Suprapubic skin (tissue), 4 donors: ENCODE measurements at regions not wholly inside any gene's neighbourhood (a gene's known extent, or its start where the extent isn't known, plus 50 kb on each side); places are given as distances from the start of the nearest gene placed in this dataset.

ENCODE experiments used
- DNase-seq, 2 donors: peaks; one replicate each; pipeline ENCODE4 v3.0.0-alpha.2; 2019; ENCODE audit warnings: low spot score in 2 of 2
- H3K27ac ChIP-seq: fragments of 200-600 bp; sonication (generic); one replicate; pipeline ENCODE4 v1.5.1; 2019
- H3K27me3 ChIP-seq: fragments of 200-600 bp; sonication (generic); one replicate; pipeline ENCODE4 v1.5.1; 2019
- H3K36me3 ChIP-seq: fragments of 200-600 bp; sonication (generic); one replicate; pipeline ENCODE4 v1.5.1; 2019
- H3K4me1 ChIP-seq: fragments of 200-600 bp; sonication (generic); one replicate; pipeline ENCODE4 v1.5.1; 2019
- H3K4me3 ChIP-seq: fragments of 200-600 bp; sonication (generic); one replicate; pipeline ENCODE4 v1.5.1; 2019; ENCODE audit warnings: mild to moderate bottlenecking
- H3K9me3 ChIP-seq: fragments of 200-600 bp; sonication (generic); one replicate; pipeline ENCODE4 v1.5.1; 2019
- EP300 ChIP-seq: sonication (generic); formaldehyde crosslinking; IDR thresholded peaks from one replicate; pipeline ENCODE4 v1.6.1; 2017; ENCODE audit warnings: antibody characterized with exemption
- POLR2A ChIP-seq, 2 donors: fragments of 450-650 bp; IDR thresholded peaks; one replicate each; pipeline ENCODE4 v1.6.1; 2017; ENCODE audit warnings: antibody characterized with exemption in 2 of 2, mild to moderate bottlenecking in 2 of 2, moderate library complexity in 2 of 2
- POLR2AphosphoS5 ChIP-seq, 3 donors: sonication (generic); formaldehyde crosslinking; IDR thresholded peaks; one replicate each; pipeline ENCODE4 v1.6.1; 2017; ENCODE audit warnings: antibody characterized with exemption in 3 of 3
- WGBS: methylation state at CpG from one replicate; pipeline ENCODE4 v1.1.5; 2018; 5-methylcytosine and 5-hydroxymethylcytosine counted together
- TF ChIP-seq, protein P1 (sequence below), 2 donors: fragments of 200-600 bp in 1 of 2; fragments of 450-650 bp in 1 of 2; sonication (generic) in 1 of 2; IDR thresholded peaks; one replicate each; pipeline ENCODE4 v1.5.1; 2016 to 2019; ENCODE audit warnings: antibody characterized with exemption in 2 of 2, mild to moderate bottlenecking in 1 of 2, moderate library complexity in 1 of 2

DNA sequence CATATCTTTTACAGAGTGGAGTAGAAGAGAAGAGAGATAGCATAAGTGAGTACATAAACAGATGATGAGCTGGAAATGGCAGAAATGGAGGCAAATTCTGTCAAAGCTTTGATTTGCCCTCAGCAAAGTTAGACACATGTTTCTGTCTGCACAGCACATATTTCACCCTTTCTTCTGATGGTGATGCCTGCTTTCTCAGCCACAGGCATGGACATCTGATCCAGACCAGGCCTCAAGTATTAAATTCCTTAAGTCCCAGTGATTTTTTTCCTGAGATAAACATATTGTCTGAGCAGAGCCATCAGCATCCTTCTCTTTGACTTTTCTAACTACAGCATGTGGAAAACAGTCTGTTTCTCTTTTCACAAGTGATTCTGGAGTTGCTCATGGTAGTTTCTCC, 409.8 kb downstream of the MAN2A1 start:
- Histone ChIP-seq H3K9me3 (no peaks in the 10 kb centered on the region), H3K4me3 (no peak overlapping the region), H3K4me1 (no peaks in the 10 kb centered on the region), H3K36me3 (no peaks in the 10 kb centered on the region), H3K27me3 (peaks cover 3% of the 10 kb centered on the region), H3K27ac (no peak overlapping the region)
- TF ChIP-seq, protein P1, sequence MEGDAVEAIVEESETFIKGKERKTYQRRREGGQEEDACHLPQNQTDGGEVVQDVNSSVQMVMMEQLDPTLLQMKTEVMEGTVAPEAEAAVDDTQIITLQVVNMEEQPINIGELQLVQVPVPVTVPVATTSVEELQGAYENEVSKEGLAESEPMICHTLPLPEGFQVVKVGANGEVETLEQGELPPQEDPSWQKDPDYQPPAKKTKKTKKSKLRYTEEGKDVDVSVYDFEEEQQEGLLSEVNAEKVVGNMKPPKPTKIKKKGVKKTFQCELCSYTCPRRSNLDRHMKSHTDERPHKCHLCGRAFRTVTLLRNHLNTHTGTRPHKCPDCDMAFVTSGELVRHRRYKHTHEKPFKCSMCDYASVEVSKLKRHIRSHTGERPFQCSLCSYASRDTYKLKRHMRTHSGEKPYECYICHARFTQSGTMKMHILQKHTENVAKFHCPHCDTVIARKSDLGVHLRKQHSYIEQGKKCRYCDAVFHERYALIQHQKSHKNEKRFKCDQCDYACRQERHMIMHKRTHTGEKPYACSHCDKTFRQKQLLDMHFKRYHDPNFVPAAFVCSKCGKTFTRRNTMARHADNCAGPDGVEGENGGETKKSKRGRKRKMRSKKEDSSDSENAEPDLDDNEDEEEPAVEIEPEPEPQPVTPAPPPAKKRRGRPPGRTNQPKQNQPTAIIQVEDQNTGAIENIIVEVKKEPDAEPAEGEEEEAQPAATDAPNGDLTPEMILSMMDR (IDR thresholded peaks at IDR 0.05) = no peak
- TF ChIP-seq EP300 = no peak
- TF ChIP-seq POLR2AphosphoS5 (IDR thresholded peaks at IDR 0.05) = no peak
- no peak for TF ChIP-seq POLR2A (IDR thresholded peaks at IDR 0.05)
- DNase-seq = no peak

DNA sequence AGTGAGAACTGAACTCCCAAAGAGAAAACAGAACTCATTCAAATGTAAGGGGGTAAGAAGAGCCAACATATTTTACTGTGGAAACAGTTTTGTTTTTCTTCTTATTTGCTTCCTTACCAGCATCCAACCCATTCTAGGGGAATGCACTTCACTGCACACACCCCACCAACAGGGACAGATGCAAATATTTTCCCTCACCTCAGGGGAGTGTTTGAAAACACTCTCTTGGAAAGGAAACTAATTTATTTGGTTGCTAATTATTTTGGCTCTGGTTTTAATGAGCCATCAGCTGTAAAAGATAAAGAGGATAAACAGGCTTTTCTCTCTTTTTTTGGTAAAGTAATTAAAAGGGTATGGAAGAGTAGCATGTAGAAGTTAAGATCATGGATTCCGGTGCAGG, 413.4 kb downstream of the MAN2A1 start:
- WGBS = 50% methylated on average over 1 of the region's 1 CpG
- no peak for DNase-seq
- Histone ChIP-seq H3K4me3 (no peak overlapping the region), H3K27me3 (peaks cover 3% of the 10 kb centered on the region), H3K9me3 (no peaks in the 10 kb centered on the region), H3K36me3 (no peaks in the 10 kb centered on the region), H3K27ac (no peak overlapping the region), H3K4me1 (peaks cover 10% of the 10 kb centered on the region)
- TF ChIP-seq EP300 (no peak), POLR2AphosphoS5 (IDR thresholded peaks at IDR 0.05) (no peak), POLR2A (IDR thresholded peaks at IDR 0.05) (no peak)
- TF ChIP-seq, protein P1 (IDR thresholded peaks at IDR 0.05) = no peak

DNA sequence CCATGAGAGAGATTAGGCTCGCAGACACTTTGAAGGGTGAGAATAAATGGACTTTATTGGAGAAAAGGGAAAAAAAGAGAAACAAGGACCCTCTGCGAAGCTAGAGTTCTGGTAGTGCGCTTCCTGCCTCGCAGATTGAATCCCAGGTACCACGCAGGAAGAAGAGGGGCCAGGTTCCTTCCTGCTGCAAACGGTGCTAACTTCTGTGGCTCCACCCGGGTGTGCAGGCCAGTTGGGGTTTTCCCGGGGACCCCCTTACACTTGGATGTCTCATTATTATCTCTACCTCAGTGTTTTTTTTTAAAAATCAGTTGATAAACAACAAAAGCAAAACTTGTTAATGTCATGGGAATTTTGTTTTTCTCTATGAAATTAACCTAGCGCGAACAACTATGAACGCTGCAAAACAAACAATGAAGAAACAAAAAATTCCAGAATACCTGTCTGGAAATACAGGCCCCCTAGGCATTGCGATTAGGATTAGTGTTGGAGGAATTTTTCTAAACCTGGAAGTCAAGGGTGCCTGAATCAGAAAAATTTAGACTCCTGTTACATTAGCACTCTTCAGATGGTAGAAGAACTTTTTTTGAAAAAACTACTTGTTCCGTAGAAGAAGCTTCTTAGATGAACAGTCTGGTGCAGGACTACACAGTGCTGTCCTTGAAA, 414.5 kb downstream of the MAN2A1 start:
- DNase-seq = no peak
- H3K27ac ChIP-seq = no peak overlapping the region
- 75% methylated on average over 13 of the region's 13 CpGs for WGBS
- H3K36me3 ChIP-seq = no peaks in the 10 kb centered on the region
- peaks cover 3% of the 10 kb centered on the region for H3K27me3 ChIP-seq
- no peak overlapping the region for H3K4me3 ChIP-seq
- peaks cover 10% of the 10 kb centered on the region for H3K4me1 ChIP-seq
- no peaks in the 10 kb centered on the region for H3K9me3 ChIP-seq
- TF ChIP-seq, protein P1 (IDR thresholded peaks at IDR 0.05) = no peak
- no peak for TF ChIP-seq EP300
- no peak for TF ChIP-seq POLR2A (IDR thresholded peaks at IDR 0.05)
- no peak for TF ChIP-seq POLR2AphosphoS5 (IDR thresholded peaks at IDR 0.05)

DNA sequence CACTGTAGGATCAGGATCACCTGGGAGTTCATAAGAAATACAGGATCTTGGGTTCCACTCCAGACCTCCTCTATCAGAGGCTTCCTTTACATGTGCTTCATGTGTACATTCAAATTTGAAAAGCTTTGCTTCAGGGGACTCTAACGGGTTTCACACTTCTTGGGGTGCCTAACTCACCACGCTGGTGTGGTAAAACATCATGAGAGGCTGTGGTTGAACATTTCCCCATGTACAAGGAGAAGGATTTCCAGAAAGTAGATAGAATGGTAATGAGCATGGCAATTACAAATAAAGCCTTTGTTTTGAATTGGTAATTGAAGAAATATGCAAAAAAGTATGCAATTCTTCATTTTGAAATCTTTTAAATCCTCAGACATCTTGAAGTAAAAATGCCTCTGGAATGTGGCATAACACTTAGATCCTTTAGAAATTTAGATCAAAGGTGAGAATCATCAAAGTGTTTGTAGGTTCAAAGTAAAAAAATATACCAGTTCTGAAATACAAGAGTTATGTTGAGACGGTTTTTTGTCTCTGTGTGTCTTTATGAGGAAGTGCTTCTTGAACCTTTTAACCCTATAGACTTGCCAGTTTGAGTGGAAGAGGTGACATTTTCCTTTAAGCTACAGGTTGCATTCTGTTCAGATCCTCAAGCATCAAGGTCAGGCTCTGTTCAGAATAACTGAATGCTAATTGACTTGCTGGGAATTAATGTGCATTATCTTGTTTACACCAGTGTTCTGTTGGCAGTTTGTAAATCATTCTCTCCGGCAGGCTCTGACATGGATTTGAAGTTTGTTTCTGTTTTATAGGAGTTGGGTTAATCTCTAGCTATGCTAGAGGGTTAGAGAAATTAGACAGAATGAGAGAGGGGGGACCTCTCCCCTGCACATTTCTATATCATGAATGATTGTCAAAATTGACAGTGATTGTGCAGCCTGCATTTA, 415.3 kb downstream of the MAN2A1 start:
- peaks cover 10% of the 10 kb centered on the region for H3K4me1 ChIP-seq
- H3K9me3 ChIP-seq = no peaks in the 10 kb centered on the region
- H3K4me3 ChIP-seq = no peak overlapping the region
- no peak overlapping the region for H3K27ac ChIP-seq
- H3K27me3 ChIP-seq = peaks cover 3% of the 10 kb centered on the region
- DNase-seq = no peak
- H3K36me3 ChIP-seq = no peaks in the 10 kb centered on the region
- TF ChIP-seq, protein P1 (IDR thresholded peaks at IDR 0.05) = no peak
- TF ChIP-seq EP300 = no peak
- TF ChIP-seq POLR2AphosphoS5 (IDR thresholded peaks at IDR 0.05) = no peak
- TF ChIP-seq POLR2A (IDR thresholded peaks at IDR 0.05) = no peak
- WGBS = 32% methylated on average over 4 of the region's 4 CpGs

DNA sequence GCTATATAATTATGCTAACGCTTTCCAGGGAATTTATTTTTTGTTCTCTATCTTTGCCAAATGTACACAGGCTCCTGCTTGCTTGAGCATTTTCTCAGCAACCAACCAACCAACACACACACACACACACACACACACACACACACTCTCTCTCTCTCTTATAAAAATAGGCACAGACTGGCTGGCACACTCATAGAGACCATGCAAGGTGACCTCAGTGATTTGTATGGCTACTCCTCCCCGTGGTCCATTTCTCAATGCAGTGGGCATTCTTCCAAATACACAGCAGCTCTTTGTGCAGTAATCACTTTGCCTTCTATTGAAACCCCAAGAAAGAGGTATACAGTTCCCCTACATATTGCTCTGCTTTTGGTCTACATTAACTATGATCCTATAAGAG, 416.0 kb downstream of the MAN2A1 start:
- DNase-seq = no peak
- Histone ChIP-seq H3K9me3 (no peaks in the 10 kb centered on the region), H3K4me3 (no peak overlapping the region), H3K27me3 (peaks cover 3% of the 10 kb centered on the region), H3K36me3 (no peaks in the 10 kb centered on the region), H3K27ac (no peak overlapping the region), H3K4me1 (peaks cover 10% of the 10 kb centered on the region)
- TF ChIP-seq POLR2A (IDR thresholded peaks at IDR 0.05) (no peak), POLR2AphosphoS5 (IDR thresholded peaks at IDR 0.05) (no peak), EP300 (no peak)
- TF ChIP-seq, protein P1 (IDR thresholded peaks at IDR 0.05) = no peak
- 32% methylated on average over 2 of the region's 2 CpGs for WGBS
